ENCODE measurements at regions not wholly inside any gene's neighbourhood (a gene's known extent, or its start where the extent isn't known, plus 50 kb on each side); places are given as distances from the start of the nearest gene placed in this dataset.
A peak's percentile ranks its signal among the peaks of the same experiment; 100 is the strongest.

DNA sequence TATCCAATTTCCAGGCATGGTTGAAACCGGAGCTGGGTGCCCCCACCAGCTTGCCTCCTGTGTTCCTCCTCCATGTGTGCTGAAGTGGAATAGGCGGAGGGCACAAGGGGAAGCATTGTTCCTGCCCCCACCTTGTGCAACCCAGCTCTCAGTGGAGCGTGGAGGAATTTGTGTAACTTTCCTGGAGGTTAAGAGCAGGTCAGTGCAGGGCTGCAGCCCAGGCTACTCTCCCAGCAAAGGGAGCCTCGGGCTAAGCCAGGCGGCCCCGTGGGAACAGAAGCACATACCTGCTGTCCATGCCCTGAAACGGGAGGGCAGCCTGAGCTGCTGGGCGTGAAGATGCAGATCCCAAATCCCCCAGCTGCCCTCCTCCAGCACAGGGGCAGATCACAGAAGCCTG, 158.8 kb upstream of the LHX1 start:
- Histone ChIP-seq H3K4me3 (ENCODE audit: low read depth, low read length) (no peak overlapping the region), H3K9me3 (ENCODE audit: control insufficient read depth, insufficient read depth, low read length) (no peaks in the 10 kb centered on the region), H3K36me3 (ENCODE audit: control insufficient read depth, insufficient read depth, low read length) (no peaks in the 10 kb centered on the region), H3K9ac (ENCODE audit: low read depth, low read length) (no peak overlapping the region), H3K27me3 (ENCODE audit: control insufficient read depth, insufficient read depth, low read length) (peaks cover 3% of the 10 kb centered on the region), H3K4me1 (ENCODE audit: control insufficient read depth, insufficient read depth, low read length) (peaks cover 9% of the 10 kb centered on the region)

DNA sequence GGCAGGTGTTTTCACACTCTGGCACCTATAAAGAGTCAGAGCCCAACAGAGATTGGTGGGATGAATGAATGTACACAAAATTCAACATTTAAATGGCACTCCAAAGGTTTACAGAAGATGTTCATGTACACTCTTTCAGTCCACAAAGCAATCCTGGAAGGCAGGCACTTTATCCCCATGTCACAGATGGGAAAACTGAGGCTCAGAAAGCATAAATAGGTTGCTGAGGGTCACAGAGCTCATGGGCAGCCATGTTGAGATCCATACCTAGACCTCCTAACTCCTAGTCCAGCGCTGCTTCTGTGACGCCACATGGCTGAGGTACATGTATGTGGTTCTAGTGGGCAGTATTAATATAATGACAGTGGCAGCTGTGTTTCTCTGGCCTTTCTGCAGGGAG, 157.7 kb upstream of the LHX1 start:
- Histone ChIP-seq H3K4me3 (ENCODE audit: low read depth, low read length) (no peak overlapping the region), H3K9me3 (ENCODE audit: control insufficient read depth, insufficient read depth, low read length) (no peaks in the 10 kb centered on the region), H3K9ac (ENCODE audit: low read depth, low read length) (no peak overlapping the region), H3K4me1 (ENCODE audit: control insufficient read depth, insufficient read depth, low read length) (peaks cover 5% of the 10 kb centered on the region), H3K36me3 (ENCODE audit: control insufficient read depth, insufficient read depth, low read length) (no peaks in the 10 kb centered on the region), H3K27me3 (ENCODE audit: control insufficient read depth, insufficient read depth, low read length) (peaks cover 3% of the 10 kb centered on the region)

DNA sequence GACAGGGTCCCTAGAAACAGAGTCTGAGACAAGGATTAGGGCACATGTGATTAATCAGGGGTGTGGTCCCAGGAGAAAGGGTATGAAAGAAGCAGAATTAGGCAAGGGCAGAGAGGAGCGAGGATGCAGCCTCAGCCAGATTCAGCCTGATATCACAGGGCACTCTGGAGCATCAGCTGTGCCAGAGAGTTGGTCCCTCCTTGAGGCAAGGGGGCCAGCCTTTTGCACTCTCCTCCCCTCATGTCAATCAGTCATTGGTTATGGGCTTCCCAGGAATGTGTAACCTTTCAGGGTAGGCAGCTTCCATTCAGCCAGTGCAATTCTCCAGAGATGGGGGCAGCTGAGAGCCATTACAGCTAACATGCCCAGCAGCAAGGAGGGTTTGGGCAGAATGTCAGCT, 152.6 kb upstream of the LHX1 start:
- Histone ChIP-seq H3K4me1 (ENCODE audit: control insufficient read depth, insufficient read depth, low read length) (no peaks in the 10 kb centered on the region), H3K9ac (ENCODE audit: low read depth, low read length) (no peak overlapping the region), H3K27me3 (ENCODE audit: control insufficient read depth, insufficient read depth, low read length) (no peaks in the 10 kb centered on the region), H3K36me3 (ENCODE audit: control insufficient read depth, insufficient read depth, low read length) (no peaks in the 10 kb centered on the region), H3K4me3 (ENCODE audit: low read depth, low read length) (no peak overlapping the region), H3K9me3 (ENCODE audit: control insufficient read depth, insufficient read depth, low read length) (no peaks in the 10 kb centered on the region)

DNA sequence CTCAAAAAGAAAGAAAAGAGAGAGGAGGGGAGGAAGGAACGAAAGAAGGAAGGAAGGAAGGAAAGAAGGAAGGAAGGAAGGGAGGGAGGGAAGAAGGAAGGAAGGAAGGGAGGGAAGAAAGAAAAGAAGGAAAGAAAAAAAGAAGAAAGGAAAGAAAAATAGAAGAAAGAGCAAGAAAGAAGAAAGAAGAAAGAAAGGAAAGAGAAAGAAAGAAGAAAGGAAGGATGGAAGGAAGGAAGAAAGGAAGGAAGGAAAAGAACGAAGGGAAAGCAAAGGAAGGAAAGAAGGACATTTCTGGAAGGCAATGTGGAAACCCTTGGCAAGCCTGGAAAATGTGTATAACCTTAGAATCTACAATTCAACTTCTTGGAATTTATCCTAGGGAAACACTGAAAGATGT, 150.4 kb upstream of the LHX1 start:
- Histone ChIP-seq H3K4me3 (ENCODE audit: low read depth, low read length) (no peak overlapping the region), H3K9ac (ENCODE audit: low read depth, low read length) (no peak overlapping the region), H3K36me3 (ENCODE audit: control insufficient read depth, insufficient read depth, low read length) (no peaks in the 10 kb centered on the region), H3K9me3 (ENCODE audit: control insufficient read depth, insufficient read depth, low read length) (no peaks in the 10 kb centered on the region), H3K4me1 (ENCODE audit: control insufficient read depth, insufficient read depth, low read length) (peaks cover 9% of the 10 kb centered on the region), H3K27me3 (ENCODE audit: control insufficient read depth, insufficient read depth, low read length) (no peaks in the 10 kb centered on the region)

DNA sequence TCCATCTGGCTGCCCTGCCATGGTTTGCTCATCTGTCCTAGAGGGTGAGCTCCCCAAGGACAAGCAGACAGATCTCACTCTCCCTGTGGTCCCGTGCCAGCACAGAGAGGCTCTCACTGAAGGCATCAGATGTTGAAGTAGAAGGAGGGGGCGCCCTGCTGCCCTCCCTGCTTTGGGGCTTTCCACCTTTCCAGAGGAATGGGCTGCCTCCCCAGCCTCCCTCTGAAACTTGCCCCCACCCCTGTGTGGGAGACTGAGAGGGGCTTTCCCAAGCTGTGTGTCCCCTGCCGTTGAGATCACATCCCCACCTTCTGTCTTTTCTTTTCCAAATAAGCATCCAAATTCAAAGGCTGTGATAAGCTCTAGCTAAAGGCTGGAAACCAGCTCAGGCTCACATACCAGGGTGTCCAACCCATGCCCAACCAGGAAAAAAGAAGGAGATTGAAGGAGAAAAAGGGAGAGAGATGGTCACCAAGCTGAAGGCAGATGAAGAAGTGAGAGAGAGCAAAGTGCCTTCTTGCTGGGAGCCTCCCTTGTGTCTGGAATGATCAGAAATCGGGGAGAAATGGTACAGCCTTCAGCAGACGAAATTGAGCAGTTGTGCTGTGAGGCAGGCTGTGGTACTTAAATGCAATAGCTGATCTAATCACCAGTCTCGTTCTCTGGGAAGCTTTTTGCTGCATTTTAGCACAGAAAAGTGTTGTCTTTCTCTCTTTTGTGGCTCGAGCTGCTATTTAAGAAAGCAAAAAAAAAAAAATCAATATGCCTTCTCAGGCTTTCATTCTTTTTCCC, 145.9 kb upstream of the LHX1 start:
- no peaks in the 10 kb centered on the region for H3K9me3 ChIP-seq (ENCODE audit: control insufficient read depth, insufficient read depth, low read length)
- no peak overlapping the region for H3K9ac ChIP-seq (ENCODE audit: low read depth, low read length)
- H3K4me1 ChIP-seq (ENCODE audit: control insufficient read depth, insufficient read depth, low read length): peaks cover 14% of the 10 kb centered on the region
- no peak overlapping the region for H3K4me3 ChIP-seq (ENCODE audit: low read depth, low read length)
- no peaks in the 10 kb centered on the region for H3K36me3 ChIP-seq (ENCODE audit: control insufficient read depth, insufficient read depth, low read length)
- H3K27me3 ChIP-seq (ENCODE audit: control insufficient read depth, insufficient read depth, low read length): no peaks in the 10 kb centered on the region

DNA sequence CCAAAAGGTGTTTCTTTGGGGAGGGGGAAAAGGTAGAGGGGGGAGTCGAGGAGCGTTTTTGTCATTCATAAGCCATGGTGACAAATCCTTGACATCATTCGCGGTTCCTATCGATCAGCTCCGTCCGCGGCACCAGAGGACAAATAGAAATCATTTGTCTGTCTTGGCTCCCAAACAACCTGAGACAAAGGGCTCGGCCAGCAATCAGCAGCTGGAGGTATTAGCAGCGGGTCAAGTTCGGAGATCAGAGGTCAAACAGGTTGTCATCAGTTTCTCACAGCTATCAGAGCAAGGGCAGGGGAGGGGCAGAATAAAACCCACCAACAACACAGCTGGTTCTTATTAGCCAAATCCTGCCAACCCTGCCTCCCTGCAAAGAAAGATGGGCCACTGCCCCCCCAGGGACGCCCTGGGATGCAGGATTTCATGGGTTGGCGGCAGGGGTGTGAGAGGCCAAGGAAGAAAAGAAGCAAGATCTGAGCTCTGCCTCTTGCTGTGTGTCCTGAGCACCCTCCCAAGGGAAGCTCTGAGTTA, 145.3 kb upstream of the LHX1 start:
- Histone ChIP-seq H3K4me3 (ENCODE audit: low read depth, low read length) (no peak overlapping the region), H3K4me1 (ENCODE audit: control insufficient read depth, insufficient read depth, low read length) (peaks cover 14% of the 10 kb centered on the region), H3K27me3 (ENCODE audit: control insufficient read depth, insufficient read depth, low read length) (no peaks in the 10 kb centered on the region), H3K9ac (ENCODE audit: low read depth, low read length) (no peak overlapping the region), H3K36me3 (ENCODE audit: control insufficient read depth, insufficient read depth, low read length) (no peaks in the 10 kb centered on the region), H3K9me3 (ENCODE audit: control insufficient read depth, insufficient read depth, low read length) (no peaks in the 10 kb centered on the region)

DNA sequence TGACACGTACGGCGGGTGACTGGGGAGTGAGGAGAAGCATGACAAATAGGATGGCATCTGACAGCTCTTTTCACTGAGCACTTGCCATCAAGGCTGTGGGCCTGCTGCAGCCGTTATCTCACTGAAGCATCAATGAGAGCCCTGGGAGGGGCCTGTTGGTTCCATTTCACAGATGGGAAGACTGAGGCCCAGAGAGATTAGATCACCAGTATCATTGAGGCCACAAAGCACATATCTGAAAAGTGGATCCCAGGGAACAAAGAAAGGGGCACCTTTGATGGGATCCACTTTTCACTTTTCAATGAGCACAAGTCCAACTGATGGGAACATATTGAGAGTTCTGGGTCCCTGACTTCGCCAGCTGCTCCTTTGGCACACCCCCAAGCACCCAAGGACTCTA, 144.4 kb upstream of the LHX1 start:
- H3K4me1 ChIP-seq (ENCODE audit: control insufficient read depth, insufficient read depth, low read length): peaks cover 14% of the 10 kb centered on the region
- H3K9me3 ChIP-seq (ENCODE audit: control insufficient read depth, insufficient read depth, low read length): no peaks in the 10 kb centered on the region

DNA sequence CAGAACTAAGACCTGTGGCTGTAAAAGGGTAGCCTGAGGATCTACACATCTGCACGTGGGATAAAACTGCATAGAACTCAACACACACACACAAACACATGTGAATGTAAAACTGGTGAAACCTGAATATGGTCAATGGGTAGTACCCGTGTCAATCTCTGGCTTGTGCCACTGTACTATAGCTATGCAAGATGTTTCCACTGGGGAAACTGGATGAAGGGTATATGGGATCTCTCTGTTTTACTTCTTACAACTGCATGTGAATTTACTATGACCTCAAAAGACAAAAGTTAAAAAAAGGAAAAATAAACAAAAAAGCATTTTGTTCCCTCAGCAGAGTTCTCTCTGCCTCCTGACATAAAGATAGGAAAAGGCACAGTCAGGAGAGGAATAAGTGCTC, 143.3 kb upstream of the LHX1 start:
- no peak overlapping the region for H3K4me3 ChIP-seq (ENCODE audit: low read depth, low read length)
- H3K36me3 ChIP-seq (ENCODE audit: control insufficient read depth, insufficient read depth, low read length): no peaks in the 10 kb centered on the region
- H3K27me3 ChIP-seq (ENCODE audit: control insufficient read depth, insufficient read depth, low read length): no peaks in the 10 kb centered on the region

More for the DNA sequence above, 144.4 kb upstream of the LHX1 start:
- no peak overlapping the region for H3K4me3 ChIP-seq (ENCODE audit: low read depth, low read length)
- no peaks in the 10 kb centered on the region for H3K27me3 ChIP-seq (ENCODE audit: control insufficient read depth, insufficient read depth, low read length)
- no peaks in the 10 kb centered on the region for H3K36me3 ChIP-seq (ENCODE audit: control insufficient read depth, insufficient read depth, low read length)
- no peak overlapping the region for H3K9ac ChIP-seq (ENCODE audit: low read depth, low read length)

DNA sequence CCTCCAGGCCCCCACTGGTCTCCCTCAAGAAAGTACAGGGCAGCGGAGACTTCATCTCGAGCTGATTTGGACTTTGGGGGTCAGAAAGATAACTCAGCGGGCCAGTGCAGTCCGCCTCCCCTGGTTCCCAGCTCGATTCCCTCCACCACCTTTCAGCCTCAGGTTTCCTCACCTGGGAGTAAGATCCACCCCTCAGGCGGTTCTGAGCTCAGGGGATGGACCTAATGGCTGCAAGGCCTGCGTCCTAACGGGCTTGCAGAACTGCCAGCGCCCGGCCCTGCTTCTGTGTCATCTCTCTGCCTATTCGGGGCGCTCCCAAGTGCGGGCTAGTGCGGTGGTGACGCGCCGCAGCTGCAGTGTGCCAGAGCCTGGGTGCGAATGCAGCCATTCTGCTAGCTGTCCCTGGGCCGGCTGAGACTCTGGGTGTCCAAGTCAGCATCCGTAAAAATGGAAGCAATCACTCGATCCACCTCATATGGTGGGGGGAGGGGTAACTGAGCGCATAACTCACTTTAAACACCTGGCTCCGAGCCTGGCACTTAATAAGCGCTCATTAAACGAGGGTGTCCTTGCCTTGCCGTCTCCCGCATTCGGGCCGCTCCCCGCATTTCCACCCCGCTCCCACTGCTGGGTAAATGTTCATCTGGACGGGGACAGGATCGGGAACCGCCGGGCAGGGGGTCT, 129.6 kb upstream of the LHX1 start:
- peaks cover 39% of the 10 kb centered on the region for H3K27me3 ChIP-seq (ENCODE audit: control insufficient read depth, insufficient read depth, low read length)
- H3K9ac ChIP-seq (ENCODE audit: low read depth, low read length): no peak overlapping the region
- H3K4me3 ChIP-seq (ENCODE audit: low read depth, low read length): peak overlapping the region; percentile 67

More for the DNA sequence above, 143.3 kb upstream of the LHX1 start:
- no peaks in the 10 kb centered on the region for H3K9me3 ChIP-seq (ENCODE audit: control insufficient read depth, insufficient read depth, low read length)
- H3K4me1 ChIP-seq (ENCODE audit: control insufficient read depth, insufficient read depth, low read length): peaks cover 14% of the 10 kb centered on the region
- no peak overlapping the region for H3K9ac ChIP-seq (ENCODE audit: low read depth, low read length)

DNA sequence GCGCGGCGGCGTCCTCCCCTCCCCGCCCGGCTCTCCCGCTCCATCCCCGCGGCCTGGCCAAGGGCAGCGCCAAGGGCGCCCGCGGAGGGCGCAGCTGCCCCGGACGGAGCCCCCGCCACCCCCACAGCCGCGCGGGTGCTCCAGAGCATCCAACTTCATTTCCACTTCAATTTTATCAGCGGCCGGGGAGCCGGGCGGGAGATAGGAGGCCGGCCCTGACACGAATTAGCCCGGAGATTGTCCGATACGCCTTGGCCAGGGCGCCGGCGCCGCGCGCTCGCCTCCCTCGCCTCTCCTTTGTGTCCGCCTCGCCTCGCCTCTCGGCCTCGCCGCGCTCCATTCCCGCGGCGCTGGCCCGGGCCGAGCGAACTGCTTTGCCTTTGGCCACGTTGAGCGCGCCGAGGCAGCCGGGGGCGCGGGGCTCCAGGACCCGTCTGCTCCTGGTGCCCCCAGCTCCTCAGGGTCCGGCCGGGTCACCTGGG, 129.1 kb upstream of the LHX1 start:
- peak overlapping the region; percentile 67 for H3K4me3 ChIP-seq (ENCODE audit: low read depth, low read length)
- no peaks in the 10 kb centered on the region for H3K9me3 ChIP-seq (ENCODE audit: control insufficient read depth, insufficient read depth, low read length)
- H3K36me3 ChIP-seq (ENCODE audit: control insufficient read depth, insufficient read depth, low read length): no peaks in the 10 kb centered on the region
- H3K4me1 ChIP-seq (ENCODE audit: control insufficient read depth, insufficient read depth, low read length): peaks cover 6% of the 10 kb centered on the region
- H3K9ac ChIP-seq (ENCODE audit: low read depth, low read length): peak overlapping the region; percentile 47
- H3K27me3 ChIP-seq (ENCODE audit: control insufficient read depth, insufficient read depth, low read length): peaks cover 43% of the 10 kb centered on the region

More for the DNA sequence above, 129.6 kb upstream of the LHX1 start:
- Histone ChIP-seq H3K9me3 (ENCODE audit: control insufficient read depth, insufficient read depth, low read length) (no peaks in the 10 kb centered on the region), H3K4me1 (ENCODE audit: control insufficient read depth, insufficient read depth, low read length) (peaks cover 4% of the 10 kb centered on the region), H3K36me3 (ENCODE audit: control insufficient read depth, insufficient read depth, low read length) (no peaks in the 10 kb centered on the region)

DNA sequence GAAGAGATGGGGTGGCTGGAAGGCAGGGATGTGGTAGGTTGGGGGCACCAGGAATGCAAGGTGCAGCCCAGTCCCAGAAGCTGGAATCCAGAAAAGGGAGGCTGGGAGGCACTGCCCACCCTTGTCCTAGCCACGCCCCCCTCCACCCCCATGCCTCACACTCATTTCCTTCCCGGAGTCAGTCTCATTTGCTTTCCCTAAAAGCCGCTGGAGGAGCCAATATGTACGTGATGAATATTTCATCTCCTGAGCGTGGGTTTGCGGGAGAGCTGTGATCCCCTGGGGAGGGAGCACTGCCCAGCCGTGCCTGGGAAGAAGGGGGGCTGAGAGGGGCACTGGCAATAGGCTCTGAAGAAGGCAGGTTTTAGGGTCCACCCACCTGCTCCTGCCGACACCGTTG, 124.5 kb upstream of the LHX1 start:
- peaks cover 45% of the 10 kb centered on the region for H3K27me3 ChIP-seq (ENCODE audit: control insufficient read depth, insufficient read depth, low read length)
- H3K36me3 ChIP-seq (ENCODE audit: control insufficient read depth, insufficient read depth, low read length): no peaks in the 10 kb centered on the region

DNA sequence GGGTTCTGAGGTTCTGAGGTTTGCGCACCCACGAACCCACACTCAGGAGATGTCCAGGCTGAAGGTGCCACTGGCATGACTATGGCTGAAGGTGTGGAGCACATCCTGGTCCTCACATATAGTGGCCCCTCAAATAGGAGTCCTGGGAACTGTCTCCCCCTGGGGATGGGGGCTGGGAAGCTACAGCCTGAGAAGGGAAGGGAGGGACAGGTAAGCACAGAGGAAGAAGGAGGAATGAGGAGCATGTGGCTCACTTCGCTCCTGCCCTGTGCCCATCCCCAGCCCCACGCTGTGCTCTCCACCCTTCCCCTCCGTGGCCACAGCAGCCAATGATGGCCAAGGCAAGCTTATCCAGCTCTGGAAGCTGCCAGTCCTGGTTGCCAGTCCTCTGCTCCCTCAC, 123.9 kb upstream of the LHX1 start:
- Histone ChIP-seq H3K36me3 (ENCODE audit: control insufficient read depth, insufficient read depth, low read length) (no peaks in the 10 kb centered on the region), H3K4me1 (ENCODE audit: control insufficient read depth, insufficient read depth, low read length) (peaks cover 11% of the 10 kb centered on the region), H3K9ac (ENCODE audit: low read depth, low read length) (no peak overlapping the region), H3K9me3 (ENCODE audit: control insufficient read depth, insufficient read depth, low read length) (no peaks in the 10 kb centered on the region), H3K27me3 (ENCODE audit: control insufficient read depth, insufficient read depth, low read length) (peaks cover 43% of the 10 kb centered on the region), H3K4me3 (ENCODE audit: low read depth, low read length) (peak overlapping the region; percentile 4)

More for the DNA sequence above, 124.5 kb upstream of the LHX1 start:
- peaks cover 11% of the 10 kb centered on the region for H3K4me1 ChIP-seq (ENCODE audit: control insufficient read depth, insufficient read depth, low read length)
- no peak overlapping the region for H3K9ac ChIP-seq (ENCODE audit: low read depth, low read length)
- H3K9me3 ChIP-seq (ENCODE audit: control insufficient read depth, insufficient read depth, low read length): no peaks in the 10 kb centered on the region
- peak overlapping the region; percentile 4 for H3K4me3 ChIP-seq (ENCODE audit: low read depth, low read length)

Measured in iPS-15b (cell line).